ENCODE measurements at regions not wholly inside any gene's neighbourhood (a gene's known extent, or its start where the extent isn't known, plus 50 kb on each side); places are given as distances from the start of the nearest gene placed in this dataset.

GRCh38 chr17:14871921-14872320, 393.2 kb downstream of the PMP22 start:
- POLR2A ChIA-PET, result no interaction called here
- DNase-seq (ENCODE audit: low spot score) (no peak), ATAC-seq (no peak)
- Mint-ChIP-seq H3K4me3 (no peak overlapping the region), H3K27ac (no peak overlapping the region), H3K27me3 (ENCODE audit: low read depth) (no peaks in the 10 kb centered on the region), H3K4me1 (no peaks in the 10 kb centered on the region), H3K9me3 (peaks cover 5% of the 10 kb centered on the region; the same call in 1 of the 2 replicates), H3K36me3 (no peaks in the 10 kb centered on the region)
- TF ChIP-seq NR1H2 (CRISPR knock-in tag; IDR thresholded peaks at IDR 0.05), result no peak
- TF ChIP-seq ZNF263 (CRISPR knock-in tag; IDR thresholded peaks at IDR 0.05; ENCODE audit: low read depth), result no peak
- TF ChIP-seq STAT6 (CRISPR knock-in tag; conservative IDR thresholded peaks at IDR 0.05; ENCODE audit: low read depth), result no peak
- TF ChIP-seq NFYB (CRISPR knock-in tag; conservative IDR thresholded peaks at IDR 0.05; ENCODE audit: low read depth), result no peak
- no peak for TF ChIP-seq IRF1 (CRISPR knock-in tag; IDR thresholded peaks at IDR 0.05)
- TF ChIP-seq CREM (CRISPR knock-in tag; IDR thresholded peaks at IDR 0.05), result no peak
- no peak for TF ChIP-seq GABPB1 (CRISPR knock-in tag; IDR thresholded peaks at IDR 0.05)
- no peak for TF ChIP-seq GTF2I (CRISPR knock-in tag; conservative IDR thresholded peaks at IDR 0.05)
- TF ChIP-seq ZNF317 (CRISPR knock-in tag; IDR thresholded peaks at IDR 0.05; ENCODE audit: borderline replicate concordance, low read depth), result no peak
- no peak for TF ChIP-seq ETV6 (CRISPR knock-in tag; IDR thresholded peaks at IDR 0.05)
- no peak for TF ChIP-seq ZBTB21 (CRISPR knock-in tag; IDR thresholded peaks at IDR 0.05; ENCODE audit: borderline replicate concordance)
- no peak for TF ChIP-seq ATF6 (CRISPR knock-in tag; IDR thresholded peaks at IDR 0.05)
- TF ChIP-seq CTCF (IDR thresholded peaks at IDR 0.05), result no peak
- no peak for TF ChIP-seq ZNF281 (CRISPR knock-in tag; IDR thresholded peaks at IDR 0.05)
- no peak for TF ChIP-seq ZMAT4 (CRISPR knock-in tag; IDR thresholded peaks at IDR 0.05)
- no peak for TF ChIP-seq MAX (CRISPR knock-in tag; IDR thresholded peaks at IDR 0.05)
- TF ChIP-seq ZNF512 (CRISPR knock-in tag; IDR thresholded peaks at IDR 0.05; ENCODE audit: borderline replicate concordance), result no peak
- TF ChIP-seq FOXK1 (CRISPR knock-in tag; IDR thresholded peaks at IDR 0.05), result no peak
- no peak for TF ChIP-seq ZNF425 (CRISPR knock-in tag; conservative IDR thresholded peaks at IDR 0.05)
- CTCF ChIA-PET, result no interaction called here

Data from WTC11 (cell line).